Tibial nerve (tissue), 4 donors: ENCODE measurements at regions not wholly inside any gene's neighbourhood (a gene's known extent, or its start where the extent isn't known, plus 50 kb on each side); places are given as distances from the start of the nearest gene placed in this dataset.

ENCODE experiments used
- CTCF ChIP-seq, 5 experiments: fragments of 200-600 bp in 3 of 5; fragments of 450-650 bp in 2 of 5; sonication (generic) in 3 of 5; IDR thresholded peaks; one replicate each; pipeline ENCODE4 v1.5.1; 2016 to 2019; ENCODE audit warnings: antibody characterized with exemption in 5 of 5, mild to moderate bottlenecking in 3 of 5, moderate library complexity in 2 of 5
- EP300 ChIP-seq, 2 donors: sonication (generic); formaldehyde crosslinking; IDR thresholded peaks; one replicate each; pipeline ENCODE4 v1.6.1; 2017; ENCODE audit warnings: antibody characterized with exemption in 2 of 2, mild to moderate bottlenecking in 1 of 2

- no peak for TF ChIP-seq EP300 (IDR thresholded peaks at IDR 0.05)
- no peak for TF ChIP-seq CTCF (IDR thresholded peaks at IDR 0.05)
These were observed 93.9 kb upstream of the EDIL3 start for GRCh38 chr5:84478603-84479002.
